ENCODE measurements at regions not wholly inside any gene's neighbourhood (a gene's known extent, or its start where the extent isn't known, plus 50 kb on each side); places are given as distances from the start of the nearest gene placed in this dataset.

DNA sequence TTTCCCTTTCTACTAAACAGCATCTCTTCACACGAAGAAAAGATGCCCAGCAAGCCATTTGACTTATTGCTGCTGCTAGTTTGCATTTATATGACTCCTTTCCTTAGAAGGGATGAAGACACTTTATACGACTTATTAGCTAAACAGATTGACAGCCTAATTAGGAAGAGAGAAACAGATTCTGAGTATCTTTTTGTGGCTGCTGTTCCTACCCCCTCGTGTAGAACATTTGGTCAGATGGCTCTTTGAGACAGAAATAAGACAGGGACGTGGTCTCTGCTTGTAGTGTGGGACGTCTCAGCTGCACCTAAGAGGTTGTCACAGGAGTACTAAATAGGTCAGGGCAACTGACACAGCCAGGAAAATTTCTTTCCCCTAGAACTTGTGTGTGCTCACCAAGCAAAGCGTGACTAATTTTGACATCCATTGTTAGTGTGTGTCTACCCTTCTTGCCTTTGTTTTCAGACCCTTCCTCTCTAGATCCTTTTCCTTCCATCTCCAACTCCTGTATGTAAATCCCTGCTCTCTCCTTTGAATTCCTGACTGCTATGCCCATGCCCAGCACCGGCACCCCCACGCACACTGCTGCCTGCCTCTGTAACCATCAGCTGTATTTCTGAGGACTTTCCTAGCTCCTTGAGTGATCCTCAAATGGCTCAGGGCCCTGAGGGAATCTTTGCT is 83.2 kb downstream of the DAD1 start (continued):
- TF ChIP-seq SRF (IDR thresholded peaks at IDR 0.05; ENCODE audit: low read depth): no peak
- no peak for TF ChIP-seq SP1 (IDR thresholded peaks at IDR 0.05; ENCODE audit: low read depth)
- TF ChIP-seq EZH2phosphoT487 (IDR thresholded peaks at IDR 0.05; ENCODE audit: borderline replicate concordance): no peak
- TF ChIP-seq, protein P1, sequence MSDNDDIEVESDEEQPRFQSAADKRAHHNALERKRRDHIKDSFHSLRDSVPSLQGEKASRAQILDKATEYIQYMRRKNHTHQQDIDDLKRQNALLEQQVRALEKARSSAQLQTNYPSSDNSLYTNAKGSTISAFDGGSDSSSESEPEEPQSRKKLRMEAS (IDR thresholded peaks at IDR 0.05): no peak

DNA sequence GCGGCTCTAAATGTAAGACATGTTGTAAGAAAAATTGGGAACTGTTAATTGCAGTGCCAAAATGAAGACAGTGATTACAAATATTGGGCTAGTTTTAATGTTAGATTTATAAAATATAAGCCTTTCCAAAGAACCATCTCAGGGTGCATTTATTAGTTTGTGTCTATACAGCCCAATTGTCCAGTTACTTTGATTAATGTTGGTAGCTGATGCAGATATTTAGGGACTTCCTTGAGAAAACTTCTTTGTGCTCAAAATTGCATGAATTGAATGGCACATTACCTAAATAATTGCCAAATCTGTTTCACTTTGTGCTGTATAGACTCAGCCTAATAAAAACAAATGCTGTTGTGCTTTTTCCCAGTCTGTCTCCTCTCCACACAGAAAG is 83.7 kb downstream of the DAD1 start:
- ATAC-seq: no peak
- POLR2A ChIA-PET: no interaction called here
- Histone ChIP-seq H3K4me3 (replicated peaks in 1 of 2; ENCODE audit: low read depth in 1 of 2, low read length in 2 of 2) (no peak overlapping the region), H3K9ac (ENCODE audit: low read length) (no peak overlapping the region), H2AFZ (ENCODE audit: low read depth, low read length, poor library complexity, severe bottlenecking) (no peak overlapping the region), H3K27ac (ENCODE audit: low read depth, low read length) (no peak overlapping the region), H3K9me2 (ENCODE audit: insufficient read depth) (no peaks in the 10 kb centered on the region), H4K20me1 (ENCODE audit: insufficient read depth) (no peaks in the 10 kb centered on the region), H3K4me2 (ENCODE audit: low read length) (no peak overlapping the region), H3K79me2 (ENCODE audit: insufficient read depth, low read length) (no peaks in the 10 kb centered on the region), H3K27me3 (ENCODE audit: insufficient read depth, low read length) (peaks cover 86% of the 10 kb centered on the region), H3K36me3 (ENCODE audit: control insufficient read depth in 1 of 2, insufficient read depth in 2 of 2, low read length in 2 of 2) (no peaks in the 10 kb centered on the region), H3K9me3 (ENCODE audit: control insufficient read depth in 1 of 2, insufficient read depth in 1 of 2, low read depth in 1 of 2, low read length in 2 of 2) (no peaks in the 10 kb centered on the region), H3K4me1 (ENCODE audit: control insufficient read depth in 1 of 2, insufficient read depth in 2 of 2, low read length in 2 of 2) (no peaks in the 10 kb centered on the region)
- no TSS peak for BruUV-seq (replicated peaks)
- CTCF ChIA-PET: no interaction called here
- TF ChIP-seq YY1 (IDR thresholded peaks at IDR 0.05; ENCODE audit: extremely low read depth, insufficient replicate concordance, low read depth, low read length) (no peak), SP1 (IDR thresholded peaks at IDR 0.05; ENCODE audit: low read depth) (no peak), EZH2 (IDR thresholded peaks at IDR 0.05) (no peak), ZNF274 (IDR thresholded peaks at IDR 0.05; ENCODE audit: low read depth, low read length) (no peak), SRF (IDR thresholded peaks at IDR 0.05; ENCODE audit: low read depth) (no peak), TCF7L2 (IDR thresholded peaks at IDR 0.05; ENCODE audit: borderline replicate concordance, extremely low read depth, insufficient read depth, insufficient read length) (no peak), FOSL1 (IDR thresholded peaks at IDR 0.05; ENCODE audit: low read depth) (no peak), CBX3 (IDR thresholded peaks at IDR 0.05; ENCODE audit: low read depth) (no peak), CEBPB (IDR thresholded peaks at IDR 0.05; ENCODE audit: low read depth) (no peak), JUND (IDR thresholded peaks at IDR 0.05) (no peak), EZH2phosphoT487 (IDR thresholded peaks at IDR 0.05; ENCODE audit: borderline replicate concordance) (no peak), ZFX (IDR thresholded peaks at IDR 0.05) (no peak), POLR2A (IDR thresholded peaks at IDR 0.05; ENCODE audit: borderline replicate concordance, extremely low read depth, insufficient read depth, insufficient read length) (no peak), EGR1 (IDR thresholded peaks at IDR 0.05; ENCODE audit: low read depth) (no peak)
- TF ChIP-seq, protein P1 (IDR thresholded peaks at IDR 0.05): no peak
- TF ChIP-seq, protein P2, sequence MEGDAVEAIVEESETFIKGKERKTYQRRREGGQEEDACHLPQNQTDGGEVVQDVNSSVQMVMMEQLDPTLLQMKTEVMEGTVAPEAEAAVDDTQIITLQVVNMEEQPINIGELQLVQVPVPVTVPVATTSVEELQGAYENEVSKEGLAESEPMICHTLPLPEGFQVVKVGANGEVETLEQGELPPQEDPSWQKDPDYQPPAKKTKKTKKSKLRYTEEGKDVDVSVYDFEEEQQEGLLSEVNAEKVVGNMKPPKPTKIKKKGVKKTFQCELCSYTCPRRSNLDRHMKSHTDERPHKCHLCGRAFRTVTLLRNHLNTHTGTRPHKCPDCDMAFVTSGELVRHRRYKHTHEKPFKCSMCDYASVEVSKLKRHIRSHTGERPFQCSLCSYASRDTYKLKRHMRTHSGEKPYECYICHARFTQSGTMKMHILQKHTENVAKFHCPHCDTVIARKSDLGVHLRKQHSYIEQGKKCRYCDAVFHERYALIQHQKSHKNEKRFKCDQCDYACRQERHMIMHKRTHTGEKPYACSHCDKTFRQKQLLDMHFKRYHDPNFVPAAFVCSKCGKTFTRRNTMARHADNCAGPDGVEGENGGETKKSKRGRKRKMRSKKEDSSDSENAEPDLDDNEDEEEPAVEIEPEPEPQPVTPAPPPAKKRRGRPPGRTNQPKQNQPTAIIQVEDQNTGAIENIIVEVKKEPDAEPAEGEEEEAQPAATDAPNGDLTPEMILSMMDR (IDR thresholded peaks at IDR 0.05 in 2 of 3, conservative IDR thresholded peaks at IDR 0.05 in 1 of 3; ENCODE audit: borderline replicate concordance in 1 of 3, insufficient read depth in 1 of 3, low read depth in 2 of 3, low read length in 2 of 3): no peak
- TF ChIP-seq, protein P3, sequence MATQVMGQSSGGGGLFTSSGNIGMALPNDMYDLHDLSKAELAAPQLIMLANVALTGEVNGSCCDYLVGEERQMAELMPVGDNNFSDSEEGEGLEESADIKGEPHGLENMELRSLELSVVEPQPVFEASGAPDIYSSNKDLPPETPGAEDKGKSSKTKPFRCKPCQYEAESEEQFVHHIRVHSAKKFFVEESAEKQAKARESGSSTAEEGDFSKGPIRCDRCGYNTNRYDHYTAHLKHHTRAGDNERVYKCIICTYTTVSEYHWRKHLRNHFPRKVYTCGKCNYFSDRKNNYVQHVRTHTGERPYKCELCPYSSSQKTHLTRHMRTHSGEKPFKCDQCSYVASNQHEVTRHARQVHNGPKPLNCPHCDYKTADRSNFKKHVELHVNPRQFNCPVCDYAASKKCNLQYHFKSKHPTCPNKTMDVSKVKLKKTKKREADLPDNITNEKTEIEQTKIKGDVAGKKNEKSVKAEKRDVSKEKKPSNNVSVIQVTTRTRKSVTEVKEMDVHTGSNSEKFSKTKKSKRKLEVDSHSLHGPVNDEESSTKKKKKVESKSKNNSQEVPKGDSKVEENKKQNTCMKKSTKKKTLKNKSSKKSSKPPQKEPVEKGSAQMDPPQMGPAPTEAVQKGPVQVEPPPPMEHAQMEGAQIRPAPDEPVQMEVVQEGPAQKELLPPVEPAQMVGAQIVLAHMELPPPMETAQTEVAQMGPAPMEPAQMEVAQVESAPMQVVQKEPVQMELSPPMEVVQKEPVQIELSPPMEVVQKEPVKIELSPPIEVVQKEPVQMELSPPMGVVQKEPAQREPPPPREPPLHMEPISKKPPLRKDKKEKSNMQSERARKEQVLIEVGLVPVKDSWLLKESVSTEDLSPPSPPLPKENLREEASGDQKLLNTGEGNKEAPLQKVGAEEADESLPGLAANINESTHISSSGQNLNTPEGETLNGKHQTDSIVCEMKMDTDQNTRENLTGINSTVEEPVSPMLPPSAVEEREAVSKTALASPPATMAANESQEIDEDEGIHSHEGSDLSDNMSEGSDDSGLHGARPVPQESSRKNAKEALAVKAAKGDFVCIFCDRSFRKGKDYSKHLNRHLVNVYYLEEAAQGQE (IDR thresholded peaks at IDR 0.05; ENCODE audit: low read depth): no peak
- RAD21 ChIA-PET (ENCODE audit: low non-redundant PET in 1 of 2, low total read pairs in 2 of 2, uncharacterized antibody in 2 of 2, unreplicated experiment in 2 of 2): no interaction called here
- intact Hi-C loops (cut with micrococcal nuclease): no loop called here
- no peak for DNase-seq (ENCODE audit: low read depth, low spot score)
